ENCODE measurements at regions not wholly inside any gene's neighbourhood (a gene's known extent, or its start where the extent isn't known, plus 50 kb on each side); places are given as distances from the start of the nearest gene placed in this dataset.

DNA sequence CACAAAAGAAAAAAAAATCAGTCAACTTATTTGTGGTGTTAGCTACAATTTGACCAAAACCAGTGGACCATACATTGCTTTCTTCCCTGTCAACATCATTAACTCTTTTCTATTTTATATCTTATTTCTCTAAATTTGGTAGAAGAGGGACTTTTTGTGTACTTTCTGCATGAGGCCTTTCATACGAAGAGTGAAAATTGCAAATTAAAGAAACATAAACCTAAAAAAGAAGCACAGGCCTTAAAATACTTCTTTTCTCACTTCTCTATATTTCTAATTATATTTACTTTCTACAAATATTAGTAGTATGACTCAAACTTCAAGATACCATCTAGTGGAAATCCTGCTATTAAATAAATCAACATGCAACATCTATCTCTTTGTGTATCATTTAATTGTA lies 1073.4 kb upstream of the ZEB2 start:
- TF ChIP-seq, protein P1, sequence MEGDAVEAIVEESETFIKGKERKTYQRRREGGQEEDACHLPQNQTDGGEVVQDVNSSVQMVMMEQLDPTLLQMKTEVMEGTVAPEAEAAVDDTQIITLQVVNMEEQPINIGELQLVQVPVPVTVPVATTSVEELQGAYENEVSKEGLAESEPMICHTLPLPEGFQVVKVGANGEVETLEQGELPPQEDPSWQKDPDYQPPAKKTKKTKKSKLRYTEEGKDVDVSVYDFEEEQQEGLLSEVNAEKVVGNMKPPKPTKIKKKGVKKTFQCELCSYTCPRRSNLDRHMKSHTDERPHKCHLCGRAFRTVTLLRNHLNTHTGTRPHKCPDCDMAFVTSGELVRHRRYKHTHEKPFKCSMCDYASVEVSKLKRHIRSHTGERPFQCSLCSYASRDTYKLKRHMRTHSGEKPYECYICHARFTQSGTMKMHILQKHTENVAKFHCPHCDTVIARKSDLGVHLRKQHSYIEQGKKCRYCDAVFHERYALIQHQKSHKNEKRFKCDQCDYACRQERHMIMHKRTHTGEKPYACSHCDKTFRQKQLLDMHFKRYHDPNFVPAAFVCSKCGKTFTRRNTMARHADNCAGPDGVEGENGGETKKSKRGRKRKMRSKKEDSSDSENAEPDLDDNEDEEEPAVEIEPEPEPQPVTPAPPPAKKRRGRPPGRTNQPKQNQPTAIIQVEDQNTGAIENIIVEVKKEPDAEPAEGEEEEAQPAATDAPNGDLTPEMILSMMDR (conservative IDR thresholded peaks at IDR 0.05; ENCODE audit: low read depth, low read length): no peak
- TF ChIP-seq EZH2 (IDR thresholded peaks at IDR 0.05; ENCODE audit: low read length, unreplicated experiment): no peak
- no peak for TF ChIP-seq EZH2phosphoT487 (IDR thresholded peaks at IDR 0.05; ENCODE audit: borderline replicate concordance, low read length)

Measured in PC-3 (cell line).